Stimulated activated CD4-positive, alpha-beta T cell treated with anti-CD3 and anti-CD28 coated beads, TNF-alpha, amount 100 ng/mL, for 1 hour (primary cell): ENCODE measurements at regions not wholly inside any gene's neighbourhood (a gene's known extent, or its start where the extent isn't known, plus 50 kb on each side); places are given as distances from the start of the nearest gene placed in this dataset.
"Not testable (repeated sequence)": the region's sequence is repeated elsewhere in the genome, so short reads cannot be mapped to it uniquely, and the experiment has no call there.

Experiments used
- DNase-seq, 3 donors: peaks; one replicate each; pipeline ENCODE4 v3.0.0-alpha.2; 2020; ENCODE audit warnings: low read depth in 3 of 3, low spot score in 1 of 3

- DNase-seq, result no peak
These were observed 950.6 kb downstream of the TRIB2 start for GRCh38 chr2:13667415-13667757.

DNA sequence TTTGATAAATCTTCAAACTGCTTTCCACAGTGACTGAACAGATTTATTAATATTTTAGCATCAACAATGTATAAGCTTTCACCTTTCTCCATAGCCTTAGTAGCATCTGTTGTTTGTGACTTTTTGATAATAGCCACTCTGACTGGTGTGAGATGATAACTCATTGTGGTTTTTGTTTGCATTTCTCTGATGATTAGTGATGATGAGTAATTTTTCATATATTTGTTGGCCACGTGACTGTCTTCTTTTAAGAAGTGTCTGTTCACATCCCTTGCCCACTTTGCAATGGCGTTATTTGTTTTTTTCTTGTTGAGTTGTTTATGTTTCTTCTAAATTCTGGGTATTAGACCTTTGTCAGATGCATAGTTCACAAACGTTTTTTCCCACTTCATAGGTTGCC, 952.9 kb downstream of the TRIB2 start:
- DNase-seq, result no peak

GRCh38 chr2:13673821-13674220, 957.1 kb downstream of the TRIB2 start:
- DNase-seq, result not testable (repeated sequence)

- no peak for DNase-seq
These were observed 956.2 kb upstream of the LRATD1 start for GRCh38 chr2:13676269-13676668.

DNA sequence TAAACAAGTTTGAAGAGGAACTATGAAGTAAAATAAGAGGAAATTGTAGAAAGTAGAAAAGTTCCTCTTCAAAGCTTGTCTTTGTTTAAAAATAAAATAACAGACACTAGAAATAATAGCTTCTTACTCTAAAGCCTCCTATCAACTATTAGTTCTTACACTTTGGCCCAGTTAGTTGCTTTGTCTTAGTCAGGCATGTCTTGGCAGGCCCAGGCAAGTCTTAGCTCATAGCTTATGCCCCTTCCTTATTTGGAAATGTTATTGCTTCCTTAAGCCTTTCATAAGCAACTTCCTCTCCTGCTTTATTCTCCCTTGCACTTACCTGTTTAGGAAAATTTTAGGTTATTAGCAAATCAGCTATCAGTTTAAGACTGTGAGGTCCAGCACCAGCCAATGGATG, 950.6 kb upstream of the LRATD1 start:
- DNase-seq, result no peak

GRCh38 chr2:13682540-13683272, 949.8 kb upstream of the LRATD1 start:
- no peak for DNase-seq

DNA sequence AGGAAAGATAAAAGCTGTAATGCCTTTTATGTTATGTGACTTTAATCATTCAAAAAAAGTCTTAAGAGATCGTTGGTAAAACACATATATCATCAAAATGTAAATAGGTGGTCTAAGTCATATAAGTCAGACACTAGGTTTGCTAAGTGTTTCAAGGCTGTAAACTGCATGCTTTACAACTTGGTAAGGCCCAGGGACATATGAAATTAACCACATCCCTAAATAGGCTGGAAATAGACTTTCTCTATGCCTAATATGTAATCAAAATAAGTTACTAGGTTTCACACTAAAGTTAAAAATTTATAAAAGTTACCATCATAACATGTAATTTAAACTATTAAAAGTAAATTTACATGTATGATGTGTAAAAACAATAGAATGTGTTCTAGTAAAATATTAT, 946.3 kb upstream of the LRATD1 start:
- no peak for DNase-seq

- DNase-seq, result no peak
These were observed 937.8 kb upstream of the LRATD1 start for GRCh38 chr2:13694673-13695072.

DNA sequence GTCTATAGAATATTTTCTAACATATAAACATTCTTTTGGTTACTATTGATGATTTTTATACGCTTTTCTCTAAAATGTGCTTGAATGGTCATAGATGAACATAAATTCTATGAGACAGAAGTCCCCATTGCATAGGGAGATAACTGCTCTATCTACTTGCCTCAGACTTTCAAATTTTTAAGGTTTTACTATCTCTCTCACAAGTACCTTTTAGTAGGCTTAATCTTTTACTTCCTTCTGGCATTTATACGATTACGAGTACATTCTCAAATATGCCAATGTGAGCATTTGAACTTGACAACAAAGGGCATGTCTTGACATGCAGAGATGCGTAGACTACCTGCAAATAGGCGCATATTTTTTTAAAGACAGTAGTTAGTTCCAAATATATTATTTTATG, 935.9 kb upstream of the LRATD1 start:
- DNase-seq, result no peak

GRCh38 chr2:13698847-13699246, 933.7 kb upstream of the LRATD1 start:
- DNase-seq, result no peak

- DNase-seq, result not testable (repeated sequence)
These were observed 932.6 kb upstream of the LRATD1 start for GRCh38 chr2:13699939-13700338.

DNA sequence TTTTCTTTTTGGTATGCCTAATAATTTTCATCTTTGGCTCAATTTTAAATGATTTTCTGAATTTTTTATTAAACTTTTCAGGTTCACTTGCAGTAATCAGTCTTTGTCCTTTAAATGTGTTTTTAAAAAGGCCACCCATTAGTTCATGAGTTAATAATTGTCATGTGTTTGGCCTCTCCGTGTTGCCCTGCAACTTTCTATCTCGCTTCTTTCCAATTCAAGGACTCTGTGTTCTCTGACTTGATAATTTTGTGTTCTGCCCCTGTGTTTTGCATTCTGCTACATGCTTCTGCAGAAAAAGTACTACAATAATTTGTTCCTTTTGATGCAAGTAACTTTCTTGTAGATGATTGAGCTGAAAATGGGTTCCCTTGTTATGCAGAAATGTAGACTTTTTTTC, 921.4 kb upstream of the LRATD1 start:
- DNase-seq, result no peak

- DNase-seq, result no peak
These were observed 918.1 kb upstream of the LRATD1 start for GRCh38 chr2:13714466-13714865.

GRCh38 chr2:13725945-13726344, 906.6 kb upstream of the LRATD1 start:
- no peak for DNase-seq

DNA sequence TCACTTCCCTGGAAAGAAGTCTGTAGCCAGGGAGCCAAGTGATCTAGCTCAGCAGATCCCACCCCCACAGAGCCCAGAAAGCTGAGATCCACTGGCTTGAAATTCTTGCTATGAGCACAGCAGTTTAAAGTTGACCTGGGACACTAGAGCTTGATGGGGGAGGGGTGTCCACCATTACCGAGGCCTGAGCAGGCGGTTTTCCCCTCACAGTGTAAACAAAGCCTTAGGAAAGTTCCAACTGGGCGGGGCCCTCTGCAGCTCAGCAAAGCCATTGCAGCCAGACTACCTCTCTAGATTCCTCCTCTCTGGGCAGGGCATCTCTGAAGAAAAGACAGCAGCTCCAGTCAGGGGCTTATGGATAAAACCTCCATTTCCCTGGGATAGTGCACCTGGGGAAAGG, 887.2 kb upstream of the LRATD1 start:
- DNase-seq, result no peak

DNA sequence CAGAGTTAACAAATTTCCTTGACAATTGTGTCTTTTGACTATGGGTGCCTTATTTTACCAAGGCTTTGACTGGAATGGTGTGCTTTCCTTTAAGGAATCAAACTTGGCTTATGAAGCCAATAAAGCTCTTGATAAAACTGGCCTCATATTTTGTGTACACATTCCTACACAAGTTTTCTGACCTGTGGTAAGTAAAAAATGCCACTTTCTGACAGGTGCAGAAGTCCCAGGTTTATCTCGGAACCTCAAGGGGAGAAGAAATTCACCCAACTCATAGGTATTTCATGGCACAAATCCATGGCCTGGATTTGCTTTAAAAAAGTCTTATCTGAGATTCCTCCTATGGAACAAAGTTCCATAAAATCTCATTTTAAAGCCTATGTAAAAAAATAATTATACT, 880.6 kb upstream of the LRATD1 start:
- DNase-seq, result no peak

- DNase-seq, result no peak
These were observed 874.1 kb upstream of the LRATD1 start for GRCh38 chr2:13758412-13758811.

DNA sequence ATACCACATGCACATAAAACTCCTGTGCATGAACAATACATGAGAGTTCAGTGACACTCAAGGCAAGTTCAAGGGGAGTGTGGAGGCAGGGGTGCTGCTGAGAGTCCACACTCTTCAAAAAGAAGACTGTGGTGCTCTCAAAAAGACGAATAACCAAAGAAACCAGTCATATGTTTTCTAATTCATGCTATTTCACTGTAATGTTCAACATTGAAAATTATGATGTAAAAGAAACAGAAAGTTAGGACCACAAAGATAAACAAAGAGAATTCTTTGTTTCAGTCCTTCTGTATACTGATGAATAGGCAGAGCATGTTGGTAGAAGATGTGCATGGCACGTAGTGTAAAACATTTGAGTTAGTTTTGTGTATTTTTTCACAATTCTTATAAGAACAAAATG, 864.2 kb upstream of the LRATD1 start:
- no peak for DNase-seq

DNA sequence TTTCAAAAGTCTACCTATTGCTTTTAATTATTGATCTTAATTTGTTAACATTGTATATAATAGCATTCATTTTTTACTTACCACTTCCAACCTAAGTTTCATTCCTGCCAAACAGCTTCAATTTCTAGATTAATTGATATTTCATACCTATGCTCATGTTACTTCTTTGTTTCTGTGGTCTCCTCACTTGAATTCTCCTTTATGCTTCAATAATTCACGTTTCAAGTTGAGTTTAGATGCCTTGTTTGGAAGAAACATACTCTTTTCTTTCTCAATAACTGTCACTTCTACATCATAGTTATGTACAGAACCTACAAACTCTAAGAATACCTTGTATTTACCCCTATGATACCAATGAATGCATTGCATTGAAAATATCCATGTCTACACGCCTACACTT, 862.2 kb upstream of the LRATD1 start:
- no peak for DNase-seq

DNA sequence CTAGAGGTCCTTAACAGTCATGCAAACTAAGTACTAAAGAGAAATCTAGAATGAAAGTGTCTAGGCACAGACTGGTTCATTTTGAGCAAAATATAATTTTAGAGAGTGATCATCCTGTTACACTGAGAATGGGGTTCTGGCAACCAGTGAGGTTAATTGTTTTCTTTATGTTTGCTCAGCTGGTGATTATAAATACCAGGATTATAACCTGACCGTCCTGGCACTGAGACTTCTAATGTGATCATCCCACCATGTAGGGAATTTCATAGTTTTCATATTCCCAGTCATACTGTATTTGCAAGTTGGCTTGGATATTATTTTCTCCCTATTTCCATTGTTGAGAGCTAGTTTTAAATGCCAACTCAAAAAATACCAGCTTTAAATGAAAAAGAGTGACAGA, 852.5 kb upstream of the LRATD1 start:
- DNase-seq, result no peak

DNA sequence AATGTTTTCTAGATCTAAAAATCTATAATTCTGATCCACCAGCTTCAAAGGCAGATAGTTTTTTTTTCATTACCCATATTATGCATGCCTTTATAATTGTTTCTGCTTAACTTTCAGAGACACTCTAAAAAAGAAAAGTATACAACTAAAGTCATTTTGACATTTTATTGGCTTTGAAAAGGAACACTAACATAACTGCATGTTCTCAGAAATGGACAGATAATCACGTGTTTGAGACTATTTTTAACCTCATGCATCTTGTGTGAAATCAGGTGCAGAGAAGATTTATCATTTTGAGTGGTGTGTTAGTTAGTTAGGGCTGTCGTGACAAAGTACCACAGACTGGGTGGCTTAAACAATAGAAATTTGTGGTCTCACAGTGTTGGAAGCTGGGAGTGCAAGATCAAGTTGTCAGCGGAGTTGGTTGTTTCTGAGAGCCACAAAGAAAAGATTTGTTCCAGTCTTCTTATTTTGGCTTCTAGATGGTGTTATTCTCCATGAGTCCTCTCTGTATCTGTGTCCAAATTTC, 841.4 kb upstream of the LRATD1 start:
- no peak for DNase-seq

DNA sequence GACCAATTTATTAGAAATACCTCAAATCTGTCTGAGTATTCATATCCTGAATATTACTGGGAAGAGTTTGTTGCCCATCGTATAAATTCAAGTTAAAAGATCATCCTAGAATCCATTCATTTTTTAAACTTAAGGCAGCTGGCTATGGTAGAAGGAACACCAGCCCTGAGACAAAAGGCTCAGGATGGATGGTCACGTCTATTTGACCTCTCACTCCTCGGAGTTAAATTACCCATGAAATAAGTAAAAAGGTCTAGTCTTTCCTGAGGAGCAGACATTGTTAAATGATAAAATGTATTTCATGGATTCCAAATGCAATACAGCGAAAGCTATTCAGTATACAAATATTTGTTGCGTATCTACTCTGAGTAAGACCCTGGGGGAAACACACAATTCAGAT, 826.0 kb upstream of the LRATD1 start:
- DNase-seq, result no peak

DNA sequence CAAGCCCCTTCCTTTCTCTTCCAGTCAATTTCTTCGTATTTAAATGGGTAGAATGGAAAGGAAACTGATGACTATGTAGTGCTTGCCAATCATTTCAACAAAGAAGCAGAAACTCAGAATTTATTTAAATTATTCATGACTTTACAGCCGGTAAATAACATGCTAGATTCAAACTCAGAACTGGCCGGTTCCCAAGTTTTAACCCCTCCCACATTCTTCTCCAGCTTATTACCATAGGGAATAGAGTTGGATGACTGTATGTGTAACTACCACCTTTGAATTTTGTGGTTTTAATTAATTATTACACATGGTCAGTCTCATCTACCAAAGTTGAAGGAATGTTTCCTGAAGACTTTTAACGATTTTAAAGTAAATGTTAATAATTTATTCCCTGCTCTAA, 819.3 kb upstream of the LRATD1 start:
- no peak for DNase-seq
